ENCODE measurements at regions not wholly inside any gene's neighbourhood (a gene's known extent, or its start where the extent isn't known, plus 50 kb on each side); places are given as distances from the start of the nearest gene placed in this dataset.

- DNase-seq = no peak
Measured at GRCh38 chr13:91292630-91293221, 54.8 kb upstream of the MIR17HG start.

DNA sequence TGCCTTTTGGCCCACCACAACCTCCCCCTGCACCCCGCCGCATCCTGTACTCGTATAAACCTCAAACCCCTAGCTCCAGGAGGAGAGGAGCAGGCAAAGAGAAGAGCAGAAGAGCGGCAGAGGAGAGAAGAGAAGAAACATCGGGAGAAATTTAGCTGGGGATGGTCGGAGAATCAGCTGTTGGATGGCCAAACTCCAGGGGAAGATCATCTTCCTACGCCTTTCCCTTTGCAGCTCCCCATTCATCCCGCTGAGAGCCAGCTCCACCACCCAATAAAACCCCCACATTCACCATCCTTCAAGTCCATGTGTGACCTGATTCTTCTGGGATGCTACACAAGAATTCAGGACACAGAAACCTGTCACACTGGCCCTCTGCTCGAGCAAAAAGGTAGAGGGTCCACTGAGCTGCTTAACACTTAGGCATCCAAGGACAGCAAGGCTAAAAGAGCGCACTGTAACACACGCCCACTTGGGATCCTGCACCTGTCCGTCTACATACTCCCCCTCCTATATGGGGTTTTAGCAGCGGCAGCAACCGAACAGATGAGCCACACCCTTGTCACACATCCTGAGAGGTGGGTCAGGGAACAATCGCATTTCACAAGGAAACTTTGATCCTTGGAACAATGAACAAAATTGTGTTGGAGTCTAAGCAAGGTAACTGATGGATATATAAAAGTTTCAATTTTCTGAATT, 51.6 kb upstream of the MIR17HG start:
- no peak for DNase-seq

GRCh38 chr13:91297503-91297902, 50.0 kb upstream of the MIR17HG start:
- no peak for DNase-seq

All from stimulated activated CD4-positive, alpha-beta T cell treated with anti-CD3 and anti-CD28 coated beads, Interleukin-4, amount 100 ng/mL, for 24 hours (primary cell).